H1 (cell line): ENCODE measurements at regions not wholly inside any gene's neighbourhood (a gene's known extent, or its start where the extent isn't known, plus 50 kb on each side); places are given as distances from the start of the nearest gene placed in this dataset.

Experiments used
- EZH2 ChIP-seq: fragments of 200-600 bp; sonication (generic); IDR thresholded peaks from 2 replicates; pipeline ENCODE4 v1.7.1; 2012; ENCODE audit warnings: low read depth, mild to moderate bottlenecking, moderate library complexity, low read length, inconsistent platforms; ENCODE audit not compliant: severe bottlenecking
- FOSL1 ChIP-seq: IDR thresholded peaks from 2 replicates; pipeline ENCODE4 v1.6.1; 2011; ENCODE audit warnings: mild to moderate bottlenecking, low read depth, low read length, moderate library complexity; ENCODE audit not compliant: insufficient read depth
- POLR2AphosphoS5 ChIP-seq: IDR thresholded peaks from 2 replicates; pipeline ENCODE4 v1.6.1; 2011; ENCODE audit warnings: low read depth, low read length
- RFX5 ChIP-seq: IDR thresholded peaks from 2 replicates; pipeline ENCODE4 v1.6.1; 2011; ENCODE audit warnings: low read depth, low read length, improper control_type of control experiment, borderline replicate concordance
- SAP30 ChIP-seq: fragments of 300-600 bp; sonication (generic); IDR thresholded peaks from 2 replicates; pipeline ENCODE4 v1.7.1; 2012; ENCODE audit warnings: low read length, moderate library complexity, mild to moderate bottlenecking, inconsistent platforms; ENCODE audit not compliant: insufficient read depth, insufficient replicate concordance

DNA sequence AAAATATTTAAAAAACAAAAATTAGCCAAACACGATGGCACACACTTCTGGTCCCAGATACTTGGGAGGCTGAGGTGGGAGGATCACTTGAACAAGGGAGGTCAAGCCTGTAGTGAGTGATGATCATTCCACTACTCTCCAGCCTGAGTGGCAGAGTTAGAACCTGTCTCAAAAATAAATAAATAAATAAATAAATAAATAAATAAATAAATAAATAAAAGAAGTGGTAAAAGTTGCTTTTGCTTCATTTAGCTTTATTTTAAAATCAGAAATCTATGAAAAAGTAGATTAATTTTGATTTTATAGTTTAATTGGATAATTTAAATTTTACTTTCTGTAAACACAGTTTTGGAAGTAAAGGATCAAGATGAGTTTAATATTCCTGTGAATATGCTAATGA lies 552.9 kb upstream of the PCDH10 start (continued):
- TF ChIP-seq EZH2 (no peak), FOSL1 (no peak), RFX5 (no peak), POLR2AphosphoS5 (no peak), SAP30 (no peak)
